Neural cell (in vitro differentiated cells): ENCODE measurements at regions not wholly inside any gene's neighbourhood (a gene's known extent, or its start where the extent isn't known, plus 50 kb on each side); places are given as distances from the start of the nearest gene placed in this dataset.

Source experiments
- H2AFZ ChIP-seq: fragments of 200-600, 300-800 bp; sonication (generic), shearing (Covaris generic); 2 replicates; pipeline ENCODE4 v1.6.0; 2014; ENCODE audit warnings: low read depth, mild to moderate bottlenecking, antibody characterized with exemption, low read length, moderate library complexity
- H3F3A ChIP-seq: fragments of 200-600 bp; shearing (Covaris generic); 2 replicates; pipeline ENCODE4 v1.6.1; 2016; ENCODE audit warnings: mild to moderate bottlenecking, moderate library complexity, mixed read lengths, antibody characterized with exemption, low read length; ENCODE audit not compliant: insufficient read depth, poor library complexity, severe bottlenecking
- H3K27ac ChIP-seq: fragments of 200-600, 300-800 bp; sonication (generic), shearing (Covaris generic); 2 replicates; pipeline ENCODE4 v1.5.1; 2014; ENCODE audit warnings: mild to moderate bottlenecking, low read length, moderate library complexity
- H3K27me3 ChIP-seq: fragments of 300-800, 200-600 bp; sonication (generic), shearing (Covaris generic); 2 replicates; pipeline ENCODE4 v1.6.0; 2014; ENCODE audit warnings: mild to moderate bottlenecking, low read depth, low read length, moderate library complexity; ENCODE audit not compliant: insufficient read depth
- H3K36me3 ChIP-seq: fragments of 300-800, 200-600 bp; sonication (generic), shearing (Covaris generic); 2 replicates; pipeline ENCODE4 v1.5.1; 2014; ENCODE audit warnings: mild to moderate bottlenecking, antibody characterized with exemption, low read length, moderate library complexity; ENCODE audit not compliant: insufficient read depth
- H3K4me2 ChIP-seq: fragments of 300-800, 200-600 bp; sonication (generic), shearing (Covaris generic); 2 replicates; pipeline ENCODE4 v1.6.0; 2014; ENCODE audit warnings: mild to moderate bottlenecking, low read length
- H3K4me3 ChIP-seq: fragments of 300-800, 200-600 bp; sonication (generic), shearing (Covaris generic); 2 replicates; pipeline ENCODE4 v1.5.1; 2014; ENCODE audit warnings: mild to moderate bottlenecking, low read length, moderate library complexity
- H3K79me2 ChIP-seq: fragments of 200-600 bp; shearing (Covaris generic); replicated peaks from 2 replicates; pipeline ENCODE4 v1.6.0; 2014; ENCODE audit warnings: mild to moderate bottlenecking, low read length, moderate library complexity; ENCODE audit not compliant: insufficient read depth
- H3K9ac ChIP-seq: fragments of 300-800, 200-600 bp; sonication (generic), shearing (Covaris generic); 2 replicates; pipeline ENCODE4 v1.6.1; 2016; ENCODE audit warnings: mild to moderate bottlenecking, low read length, mixed read lengths
- H3K9me2 ChIP-seq: fragments of 200-600 bp; shearing (Covaris generic); 2 replicates; pipeline ENCODE4 v1.6.1; 2016; ENCODE audit warnings: mild to moderate bottlenecking, low read length, mixed read lengths; ENCODE audit not compliant: insufficient read depth
- H3K9me3 ChIP-seq: fragments of 200-600, 300-800 bp; sonication (generic), shearing (Covaris generic); 2 replicates; pipeline ENCODE4 v1.6.1; 2016; ENCODE audit warnings: mild to moderate bottlenecking, mixed run types, low read length, moderate library complexity, mixed read lengths
- H4K20me1 ChIP-seq: fragments of 200-600 bp; shearing (Covaris generic); 2 replicates; pipeline ENCODE4 v1.6.1; 2016; ENCODE audit warnings: mild to moderate bottlenecking, mixed run types; ENCODE audit not compliant: insufficient read depth
- EP300 ChIP-seq: fragments of 450-650 bp; conservative IDR thresholded peaks from 2 replicates; pipeline ENCODE4 v1.6.1; 2014; ENCODE audit warnings: antibody characterized with exemption, mild to moderate bottlenecking, moderate library complexity; ENCODE audit not compliant: poor library complexity, severe bottlenecking
- EZH2 ChIP-seq: fragments of 200-600, 300-800 bp; shearing (Covaris generic), sonication (generic); IDR thresholded peaks from 2 replicates; pipeline ENCODE4 v1.6.1; 2014; ENCODE audit warnings: antibody characterized with exemption, low read length, borderline replicate concordance, mild to moderate bottlenecking; ENCODE audit not compliant: insufficient read depth, poor library complexity, severe bottlenecking
- MXI1 ChIP-seq: fragments of 450-650 bp; conservative IDR thresholded peaks from 2 replicates; pipeline ENCODE4 v1.6.1; 2014; ENCODE audit warnings: antibody characterized with exemption, mild to moderate bottlenecking; ENCODE audit not compliant: poor library complexity, severe bottlenecking
- POLR2AphosphoS5 ChIP-seq: IDR thresholded peaks from 2 replicates; pipeline ENCODE4 v1.6.1; 2012
- SMC3 ChIP-seq: fragments of 450-650 bp; conservative IDR thresholded peaks from 2 replicates; pipeline ENCODE4 v1.6.1; 2014; ENCODE audit warnings: antibody characterized with exemption, mild to moderate bottlenecking, moderate library complexity; ENCODE audit not compliant: poor library complexity
- TAF1 ChIP-seq: IDR thresholded peaks from 2 replicates; pipeline ENCODE4 v1.6.1; 2012; ENCODE audit warnings: low read depth
- TF ChIP-seq, protein P1 (sequence below): fragments of 450-650 bp; IDR thresholded peaks from 2 replicates; pipeline ENCODE4 v1.5.1; 2014; ENCODE audit warnings: antibody characterized with exemption, mild to moderate bottlenecking, moderate library complexity; ENCODE audit not compliant: poor library complexity, severe bottlenecking
- TF ChIP-seq, protein P2 (sequence below): IDR thresholded peaks from 2 replicates; pipeline ENCODE4 v1.6.1; 2012; ENCODE audit warnings: borderline replicate concordance

DNA sequence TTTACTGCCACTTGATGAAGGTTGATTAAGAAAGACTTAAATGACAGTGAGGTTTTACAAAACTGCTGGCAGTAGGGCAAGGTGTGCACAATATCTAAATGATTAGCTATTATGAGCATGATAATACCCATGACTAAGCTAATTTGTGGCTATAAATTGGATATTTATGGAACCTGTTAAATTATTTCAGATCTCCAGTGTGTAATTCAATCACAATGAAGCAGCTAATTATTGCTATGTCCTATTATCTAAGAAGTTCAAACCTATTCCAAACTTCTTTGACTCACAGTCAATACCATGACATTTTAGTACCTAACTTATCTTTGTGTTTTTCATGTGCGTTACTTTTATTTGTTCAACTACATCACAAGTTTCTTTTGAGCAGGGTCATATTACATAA, 253.8 kb upstream of the MMADHC start:
- Histone ChIP-seq H3K27ac (no peak overlapping the region), H4K20me1 (no peaks in the 10 kb centered on the region), H3F3A (no peaks in the 10 kb centered on the region), H3K36me3 (no peaks in the 10 kb centered on the region), H2AFZ (no peak overlapping the region), H3K27me3 (no peaks in the 10 kb centered on the region), H3K79me2 (no peaks in the 10 kb centered on the region), H3K9ac (no peak overlapping the region), H3K4me2 (no peak overlapping the region), H3K9me2 (no peaks in the 10 kb centered on the region), H3K9me3 (no peaks in the 10 kb centered on the region), H3K4me3 (no peak overlapping the region)
- TF ChIP-seq POLR2AphosphoS5: no peak
- TF ChIP-seq, protein P1, sequence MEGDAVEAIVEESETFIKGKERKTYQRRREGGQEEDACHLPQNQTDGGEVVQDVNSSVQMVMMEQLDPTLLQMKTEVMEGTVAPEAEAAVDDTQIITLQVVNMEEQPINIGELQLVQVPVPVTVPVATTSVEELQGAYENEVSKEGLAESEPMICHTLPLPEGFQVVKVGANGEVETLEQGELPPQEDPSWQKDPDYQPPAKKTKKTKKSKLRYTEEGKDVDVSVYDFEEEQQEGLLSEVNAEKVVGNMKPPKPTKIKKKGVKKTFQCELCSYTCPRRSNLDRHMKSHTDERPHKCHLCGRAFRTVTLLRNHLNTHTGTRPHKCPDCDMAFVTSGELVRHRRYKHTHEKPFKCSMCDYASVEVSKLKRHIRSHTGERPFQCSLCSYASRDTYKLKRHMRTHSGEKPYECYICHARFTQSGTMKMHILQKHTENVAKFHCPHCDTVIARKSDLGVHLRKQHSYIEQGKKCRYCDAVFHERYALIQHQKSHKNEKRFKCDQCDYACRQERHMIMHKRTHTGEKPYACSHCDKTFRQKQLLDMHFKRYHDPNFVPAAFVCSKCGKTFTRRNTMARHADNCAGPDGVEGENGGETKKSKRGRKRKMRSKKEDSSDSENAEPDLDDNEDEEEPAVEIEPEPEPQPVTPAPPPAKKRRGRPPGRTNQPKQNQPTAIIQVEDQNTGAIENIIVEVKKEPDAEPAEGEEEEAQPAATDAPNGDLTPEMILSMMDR: no peak
- TF ChIP-seq TAF1: no peak
- TF ChIP-seq, protein P2, sequence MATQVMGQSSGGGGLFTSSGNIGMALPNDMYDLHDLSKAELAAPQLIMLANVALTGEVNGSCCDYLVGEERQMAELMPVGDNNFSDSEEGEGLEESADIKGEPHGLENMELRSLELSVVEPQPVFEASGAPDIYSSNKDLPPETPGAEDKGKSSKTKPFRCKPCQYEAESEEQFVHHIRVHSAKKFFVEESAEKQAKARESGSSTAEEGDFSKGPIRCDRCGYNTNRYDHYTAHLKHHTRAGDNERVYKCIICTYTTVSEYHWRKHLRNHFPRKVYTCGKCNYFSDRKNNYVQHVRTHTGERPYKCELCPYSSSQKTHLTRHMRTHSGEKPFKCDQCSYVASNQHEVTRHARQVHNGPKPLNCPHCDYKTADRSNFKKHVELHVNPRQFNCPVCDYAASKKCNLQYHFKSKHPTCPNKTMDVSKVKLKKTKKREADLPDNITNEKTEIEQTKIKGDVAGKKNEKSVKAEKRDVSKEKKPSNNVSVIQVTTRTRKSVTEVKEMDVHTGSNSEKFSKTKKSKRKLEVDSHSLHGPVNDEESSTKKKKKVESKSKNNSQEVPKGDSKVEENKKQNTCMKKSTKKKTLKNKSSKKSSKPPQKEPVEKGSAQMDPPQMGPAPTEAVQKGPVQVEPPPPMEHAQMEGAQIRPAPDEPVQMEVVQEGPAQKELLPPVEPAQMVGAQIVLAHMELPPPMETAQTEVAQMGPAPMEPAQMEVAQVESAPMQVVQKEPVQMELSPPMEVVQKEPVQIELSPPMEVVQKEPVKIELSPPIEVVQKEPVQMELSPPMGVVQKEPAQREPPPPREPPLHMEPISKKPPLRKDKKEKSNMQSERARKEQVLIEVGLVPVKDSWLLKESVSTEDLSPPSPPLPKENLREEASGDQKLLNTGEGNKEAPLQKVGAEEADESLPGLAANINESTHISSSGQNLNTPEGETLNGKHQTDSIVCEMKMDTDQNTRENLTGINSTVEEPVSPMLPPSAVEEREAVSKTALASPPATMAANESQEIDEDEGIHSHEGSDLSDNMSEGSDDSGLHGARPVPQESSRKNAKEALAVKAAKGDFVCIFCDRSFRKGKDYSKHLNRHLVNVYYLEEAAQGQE: no peak
- TF ChIP-seq SMC3: no peak
- no peak for TF ChIP-seq EP300
- no peak for TF ChIP-seq MXI1
- TF ChIP-seq EZH2: no peak

DNA sequence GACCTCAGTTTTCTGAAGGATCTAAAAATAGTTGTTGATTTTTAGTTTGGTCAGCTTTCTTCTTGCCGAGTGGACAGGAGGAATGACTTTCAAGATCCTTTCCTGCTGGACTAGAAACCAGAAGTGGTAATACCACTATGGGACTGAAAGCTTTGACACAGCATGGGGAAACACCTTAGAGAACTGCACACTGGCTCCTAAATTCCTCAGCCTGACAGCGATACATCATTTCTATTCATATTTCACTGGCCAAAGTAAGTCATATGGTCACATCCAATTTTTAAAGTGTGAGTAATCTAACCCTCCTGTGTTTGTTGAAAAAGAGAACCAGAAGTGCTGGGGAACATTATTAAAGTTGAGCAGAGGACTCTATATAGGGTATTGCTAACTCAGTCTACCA, 244.7 kb upstream of the MMADHC start:
- Histone ChIP-seq H3K27me3 (no peaks in the 10 kb centered on the region), H3K79me2 (no peaks in the 10 kb centered on the region), H3K9ac (no peak overlapping the region), H3F3A (no peaks in the 10 kb centered on the region), H3K36me3 (no peaks in the 10 kb centered on the region), H3K27ac (no peak overlapping the region), H2AFZ (no peak overlapping the region), H4K20me1 (no peaks in the 10 kb centered on the region), H3K4me2 (no peak overlapping the region), H3K9me3 (no peaks in the 10 kb centered on the region), H3K9me2 (no peaks in the 10 kb centered on the region), H3K4me3 (no peak overlapping the region)
- TF ChIP-seq EP300 (no peak), POLR2AphosphoS5 (no peak), TAF1 (no peak)
- TF ChIP-seq, protein P1: no peak
- TF ChIP-seq, protein P2: no peak
